IMR-90 (cell line): ENCODE measurements at regions not wholly inside any gene's neighbourhood (a gene's known extent, or its start where the extent isn't known, plus 50 kb on each side); places are given as distances from the start of the nearest gene placed in this dataset.

Experiments
- ATAC-seq: fragments of 200-7000 bp; cut with Tn5 transposase; 2 replicates; pipeline ENCODE4 v1.9.1; 2020; ENCODE audit warnings: low read depth, mild to moderate bottlenecking, moderate library complexity
- BruUV-seq: library from RNA; stranded (reverse); fragments of 400-500 nt; replicated peaks from 2 replicates; lab custom pipeline; 2021; lab: Mats Ljungman, UMichigan
- CTCF ChIA-PET: fragments of 300-600 bp; formaldehyde crosslinking; extraction: SDS; loops from one replicate; lab custom pipeline; 2021; ENCODE audit warnings: antibody characterized with exemption; lab: Yijun Ruan, JAX
- POLR2A ChIA-PET: fragments of 300-600 bp; sonication (Branson Sonifier 250); formaldehyde crosslinking; loops from one replicate; lab custom pipeline; 2022; ENCODE audit warnings: antibody characterized with exemption; ENCODE audit not compliant: unreplicated experiment; lab: Charles Lee
- DNase-seq: peaks from one replicate; pipeline ENCODE4 v3.0.0; 2013
- H2AFZ ChIP-seq: replicated peaks from 2 replicates; pipeline ENCODE3; 2013; ENCODE audit warnings: low read length, mild to moderate bottlenecking; ENCODE audit not compliant: poor library complexity
- H2AK5ac ChIP-seq: 2 replicates; pipeline ENCODE4 v1.6.1; 2013; ENCODE audit warnings: low read depth, low read length, inconsistent platforms
- H2AK9ac ChIP-seq: replicated peaks from 2 replicates; pipeline ENCODE3; 2013; ENCODE audit warnings: mild to moderate bottlenecking, low read depth, low read length, moderate library complexity; ENCODE audit not compliant: poor library complexity
- H2BK120ac ChIP-seq: 2 replicates; pipeline ENCODE4 v1.6.1; 2013; ENCODE audit warnings: low read depth, low read length, inconsistent platforms
- H2BK15ac ChIP-seq: 3 replicates; pipeline ENCODE4 v1.6.1; 2013; ENCODE audit warnings: low read depth, low read length, inconsistent platforms
- H2BK20ac ChIP-seq: 2 replicates; pipeline ENCODE4 v1.6.1; 2013; ENCODE audit warnings: low read depth, mild to moderate bottlenecking, inconsistent platforms, low read length, moderate library complexity
- H2BK5ac ChIP-seq: 2 replicates; pipeline ENCODE4 v1.6.1; 2013; ENCODE audit warnings: mild to moderate bottlenecking, low read depth, low read length, inconsistent platforms; ENCODE audit not compliant: poor library complexity, severe bottlenecking
- H3K14ac ChIP-seq: replicated peaks from 2 replicates; pipeline ENCODE4 v1.6.1; 2013; ENCODE audit warnings: low read depth, low read length, inconsistent platforms
- H3K18ac ChIP-seq: 2 replicates; pipeline ENCODE4 v1.6.1; 2013; ENCODE audit warnings: low read depth, low read length, control low read depth
- H3K23ac ChIP-seq: 2 replicates; pipeline ENCODE4 v1.6.1; 2013; ENCODE audit warnings: low read depth, low read length, inconsistent platforms
- H3K27ac ChIP-seq: 2 replicates; pipeline ENCODE4 v1.5.1; 2013; ENCODE audit warnings: mild to moderate bottlenecking, control low read depth, low read length; ENCODE audit not compliant: insufficient read depth
- H3K27me3 ChIP-seq: 2 replicates; pipeline ENCODE4 v1.6.1; 2013; ENCODE audit warnings: low read length; ENCODE audit not compliant: control insufficient read depth, insufficient read depth
- H3K36me3 ChIP-seq: 2 replicates; pipeline ENCODE4 v1.6.1; 2013; ENCODE audit warnings: low read length, mixed read lengths; ENCODE audit not compliant: control insufficient read depth, insufficient read depth
- H3K4ac ChIP-seq: 2 replicates; pipeline ENCODE4 v1.6.1; 2013; ENCODE audit warnings: low read depth, low read length, inconsistent platforms
- H3K4me1 ChIP-seq: 2 replicates; pipeline ENCODE4 v1.6.1; 2013; ENCODE audit warnings: low read length, mixed read lengths; ENCODE audit not compliant: control insufficient read depth, insufficient read depth
- H3K4me2 ChIP-seq: 2 replicates; pipeline ENCODE4 v1.6.1; 2013; ENCODE audit warnings: low read depth, mild to moderate bottlenecking, control low read depth, low read length, moderate library complexity
- H3K4me3 ChIP-seq: 2 replicates; pipeline ENCODE4 v1.5.1; 2013; ENCODE audit warnings: low read depth, mild to moderate bottlenecking, control low read depth, low read length, moderate library complexity; ENCODE audit not compliant: insufficient read depth
- H3K56ac ChIP-seq: 2 replicates; pipeline ENCODE4 v1.6.1; 2013; ENCODE audit warnings: low read length, inconsistent platforms; ENCODE audit not compliant: insufficient read depth; ENCODE audit errors: extremely low read depth
- H3K79me1 ChIP-seq, 2 experiments: 2 replicates each; pipeline ENCODE4 v1.6.1; 2013; ENCODE audit warnings: low read length in 2 of 2, inconsistent platforms in 1 of 2, low read depth in 1 of 2
- H3K9ac ChIP-seq: 2 replicates; pipeline ENCODE4 v1.6.1; 2013; ENCODE audit warnings: low read depth, low read length, control low read depth
- H3K9me1 ChIP-seq: 2 replicates; pipeline ENCODE4 v1.6.1; 2013; ENCODE audit warnings: low read length, inconsistent platforms; ENCODE audit not compliant: insufficient read depth
- H3K9me3 ChIP-seq: 2 replicates; pipeline ENCODE4 v1.6.1; 2013; ENCODE audit warnings: low read length; ENCODE audit not compliant: control insufficient read depth, insufficient read depth
- H4K20me1 ChIP-seq: 2 replicates; pipeline ENCODE4 v1.6.1; 2013; ENCODE audit warnings: low read length, inconsistent platforms; ENCODE audit not compliant: insufficient read depth
- H4K5ac ChIP-seq: 2 replicates; pipeline ENCODE4 v1.6.1; 2013; ENCODE audit warnings: mild to moderate bottlenecking, low read depth, low read length, control low read depth
- H4K8ac ChIP-seq, 2 experiments: 2 replicates each; pipeline ENCODE4 v1.6.1; 2013; ENCODE audit warnings: low read depth in 2 of 2, low read length in 2 of 2, control low read depth in 1 of 2, inconsistent platforms in 1 of 2
- H4K91ac ChIP-seq: 2 replicates; pipeline ENCODE4 v1.6.1; 2013; ENCODE audit warnings: low read depth, low read length, inconsistent platforms; ENCODE audit not compliant: insufficient read depth
- FOS ChIP-seq: fragments of 150-350 bp; IDR thresholded peaks from 2 replicates; pipeline ENCODE4 v1.6.1; 2016; ENCODE audit warnings: low read depth, low read length
- WGBS, 2 experiments: methylation state at CpG; one replicate each; pipeline versions ENCODE4 v1.1.5 to v1.1.7; 2013; ENCODE audit warnings: missing lambda C conversion rate in 2 of 2; ENCODE audit not compliant: insufficient read length in 1 of 2; ENCODE audit errors: extremely low coverage in 2 of 2; 5-methylcytosine and 5-hydroxymethylcytosine counted together
- dilution Hi-C: fragments of 300-500 bp; cut with HindIII; formaldehyde crosslinking; loops from one replicate; pipeline ENCODE4 v1.14.3; 2018; ENCODE audit warnings: low sequenced_read_pairs; ENCODE audit not compliant: unreplicated experiment
- in situ Hi-C: fragments of 300-500 bp; cut with MboI; formaldehyde crosslinking; loops from 3 replicates; pipeline ENCODE4 v1.14.3; 2019; ENCODE audit warnings: low sequenced_read_pairs, inconsistent platforms, mixed read lengths
- intact Hi-C: fragments of 100-400 bp; cut with micrococcal nuclease; formaldehyde crosslinking; loops from 2 replicates; pipeline ENCODE4 v1.10.0; 2022

- ATAC-seq (no peak), DNase-seq (no peak)
- ChIA-PET CTCF (no interaction called here), POLR2A (no interaction called here)
- TF ChIP-seq FOS: no peak
- no peak overlapping the region for H3K27ac ChIP-seq
- H4K8ac ChIP-seq: no peak overlapping the region
- H3K36me3 ChIP-seq: no peaks in the 10 kb centered on the region
- no peaks in the 10 kb centered on the region for H3K9me1 ChIP-seq
- H2AK5ac ChIP-seq: no peak overlapping the region
- H4K5ac ChIP-seq: no peak overlapping the region
- no peaks in the 10 kb centered on the region for H3K79me1 ChIP-seq
- BruUV-seq: no TSS peak
- H3K23ac ChIP-seq: no peak overlapping the region
- H3K4me3 ChIP-seq: no peak overlapping the region
- WGBS, 2 experiments: 57% methylated on average over 5 of the region's 21 CpGs; no CpG with 5 or more reads in 1 of the 2 experiments
- H3K9me3 ChIP-seq: no peaks in the 10 kb centered on the region; the same call in 1 of the 2 replicates
- H3K4ac ChIP-seq: no peak overlapping the region
- H2AK9ac ChIP-seq: no peak overlapping the region
- H2BK120ac ChIP-seq: no peak overlapping the region
- dilution Hi-C loops (no loop called here), in situ Hi-C loops (no loop called here), intact Hi-C loops (loop anchor here (5.0 kb wide), 1 partner anchor 382 kb away; no protein-coding TSS in a partner anchor)
- H3K14ac ChIP-seq: no peak overlapping the region
- H3K18ac ChIP-seq: no peak overlapping the region
- no peak overlapping the region for H3K9ac ChIP-seq
- H4K20me1 ChIP-seq: no peaks in the 10 kb centered on the region
- H2BK5ac ChIP-seq: no peak overlapping the region
- no peaks in the 10 kb centered on the region for H3K4me1 ChIP-seq
- H2BK20ac ChIP-seq: no peak overlapping the region
- no peak overlapping the region for H3K4me2 ChIP-seq
- H2AFZ ChIP-seq: no peak overlapping the region
- H2BK15ac ChIP-seq: no peak overlapping the region
- no peak overlapping the region for H4K91ac ChIP-seq
- peaks cover 14% of the 10 kb centered on the region for H3K27me3 ChIP-seq
- no peak overlapping the region for H3K56ac ChIP-seq
These were observed 214.2 kb upstream of the TNRC6C start for GRCh38 chr17:77744066-77744988.
